G401 (cell line): ENCODE measurements at regions not wholly inside any gene's neighbourhood (a gene's known extent, or its start where the extent isn't known, plus 50 kb on each side); places are given as distances from the start of the nearest gene placed in this dataset.
A peak's percentile ranks its signal among the peaks of the same experiment; 100 is the strongest.

Experiments
- DNase-seq: peaks from one replicate; pipeline ENCODE4 v3.0.0-alpha.2; 2015; ENCODE audit warnings: low spot score
- in situ Hi-C: cut with HindIII; loops from 2 replicates; pipeline ENCODE4 v1.10.0; 2016; ENCODE audit warnings: low sequenced_read_pairs, mixed read lengths

DNA sequence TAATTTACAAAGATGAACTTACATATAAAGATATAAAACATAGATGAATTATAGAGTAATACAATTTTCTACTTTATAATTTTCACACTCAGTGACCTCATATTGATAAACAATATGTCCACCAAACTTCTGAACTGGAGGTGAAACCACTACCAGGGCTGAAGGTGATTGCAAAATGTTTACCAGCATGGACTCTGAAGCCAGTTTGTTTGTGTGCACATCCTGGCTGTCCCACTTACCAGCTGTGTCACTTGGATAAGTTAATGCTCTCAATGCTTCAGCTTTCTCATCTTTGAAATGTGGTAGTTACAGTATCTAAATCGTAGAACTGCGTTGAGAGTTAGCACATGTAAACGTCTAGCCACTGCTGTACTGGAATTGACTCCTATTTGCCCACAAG is 392.6 kb downstream of the HNRNPD start:
- in situ Hi-C loops = no loop called here
- DNase-seq = no peak

DNA sequence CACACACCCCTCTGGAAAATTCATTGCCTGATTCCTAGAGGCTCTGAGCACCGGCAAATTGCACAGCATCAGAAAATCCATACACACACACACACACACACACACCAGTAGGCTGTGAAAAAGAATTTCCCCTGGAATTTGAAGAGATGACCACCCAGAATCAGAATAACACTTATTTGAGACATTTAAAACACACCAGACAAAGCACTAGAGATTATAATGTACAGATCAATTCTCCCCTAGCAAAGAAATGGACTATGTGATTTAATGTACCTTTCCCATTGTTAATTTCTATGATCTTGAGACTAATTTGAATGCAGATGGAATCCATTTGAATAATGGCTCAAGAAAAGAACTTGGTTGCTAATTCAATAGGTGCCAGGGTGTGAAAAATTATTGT is 399.3 kb downstream of the HNRNPD start:
- no peak for DNase-seq
- in situ Hi-C loops = no loop called here

DNA sequence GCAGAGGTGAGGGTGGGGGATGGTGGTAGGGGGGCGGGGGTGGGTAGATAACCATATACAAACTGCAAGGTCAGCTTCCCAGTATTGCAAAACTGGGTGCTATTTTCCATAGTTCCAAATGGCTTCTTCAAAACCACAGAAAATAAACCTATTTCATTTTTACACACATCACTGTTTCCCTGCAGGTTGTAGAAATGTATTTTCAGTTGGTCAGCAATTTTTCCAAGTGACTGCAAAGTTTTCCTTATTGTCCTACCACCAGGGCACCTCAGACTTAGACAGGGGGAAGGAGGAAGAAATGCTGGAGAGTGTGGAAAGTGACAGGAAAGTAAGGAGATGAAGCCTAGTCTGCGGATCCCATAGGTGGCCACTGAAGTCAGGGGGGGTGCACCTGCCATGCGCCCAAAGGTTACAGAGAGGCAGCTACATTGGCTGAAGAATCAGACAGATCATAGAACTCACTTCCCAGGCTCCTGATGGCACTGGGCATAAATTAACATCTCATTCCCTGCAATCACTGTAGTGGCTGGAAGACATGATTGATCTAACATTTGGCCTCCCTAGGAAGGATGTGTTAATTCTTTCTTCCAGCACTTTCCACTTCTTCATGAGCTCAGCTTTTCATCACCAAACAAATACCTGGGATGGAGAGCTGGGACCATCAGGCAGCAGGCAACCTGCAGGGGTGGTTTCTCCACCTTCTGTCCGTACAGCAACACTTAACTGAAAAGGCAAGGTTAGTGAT is 402.0 kb downstream of the HNRNPD start:
- in situ Hi-C loops = no loop called here

DNA sequence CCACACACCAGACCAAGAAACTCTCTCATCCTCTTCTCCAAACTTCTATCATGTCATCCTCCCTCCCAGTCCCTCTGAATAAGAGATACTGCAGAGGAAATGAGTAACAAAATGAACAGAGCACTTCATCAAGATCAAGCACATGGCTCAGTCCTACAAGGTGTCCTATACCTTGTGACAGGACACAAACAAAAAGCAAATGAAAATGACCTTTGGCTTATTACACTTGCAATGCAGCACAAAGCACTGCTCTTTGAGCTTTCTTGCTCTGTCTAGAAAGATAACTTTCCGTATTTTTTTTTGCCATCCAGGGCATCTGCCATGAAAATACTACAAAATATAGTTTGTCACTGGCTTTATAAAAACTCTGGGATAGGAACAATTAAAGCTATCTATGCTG is 402.7 kb downstream of the HNRNPD start:
- in situ Hi-C loops = no loop called here
- DNase-seq = no peak

More for the DNA sequence above, 402.0 kb downstream of the HNRNPD start:
- DNase-seq = no peak

DNA sequence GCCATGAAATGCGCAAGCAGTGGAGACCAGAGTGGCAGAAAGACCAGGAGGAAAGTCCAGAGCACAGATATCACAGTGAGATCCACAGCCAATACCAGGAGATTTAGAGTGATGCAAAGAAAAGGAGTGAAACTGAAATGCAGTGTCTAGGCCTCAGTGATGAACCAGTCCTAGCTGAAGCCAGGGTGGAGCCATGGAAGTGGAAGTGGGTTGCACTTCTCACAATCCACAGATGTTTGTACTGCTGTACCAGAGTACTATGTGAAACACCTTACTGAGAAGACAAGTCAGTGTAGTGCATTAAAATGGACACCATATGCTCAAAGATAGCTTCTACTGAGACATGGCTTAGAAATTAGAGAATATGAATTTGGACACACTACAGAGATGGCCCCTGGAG is 403.3 kb downstream of the HNRNPD start:
- in situ Hi-C loops = no loop called here
- no peak for DNase-seq

DNA sequence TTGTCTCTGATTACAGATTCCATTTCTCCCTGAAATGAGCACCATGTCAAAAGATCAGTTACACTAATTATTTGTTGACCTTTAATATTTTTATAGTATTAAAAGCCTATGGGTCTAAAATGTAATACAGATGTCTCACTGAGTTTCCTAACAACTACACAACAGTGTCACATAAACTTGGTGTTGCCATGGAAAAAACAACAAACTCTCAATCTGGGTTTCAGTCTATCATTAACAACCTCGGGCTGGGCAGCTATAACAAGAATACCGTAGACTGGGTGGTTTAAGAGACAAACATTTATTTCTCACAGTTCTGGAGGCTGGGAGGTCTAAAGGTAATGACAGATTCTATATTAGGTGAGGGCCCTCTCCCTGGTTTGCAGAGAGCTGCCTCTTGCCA is 407.1 kb downstream of the HNRNPD start:
- no peak for DNase-seq
- in situ Hi-C loops = no loop called here

DNA sequence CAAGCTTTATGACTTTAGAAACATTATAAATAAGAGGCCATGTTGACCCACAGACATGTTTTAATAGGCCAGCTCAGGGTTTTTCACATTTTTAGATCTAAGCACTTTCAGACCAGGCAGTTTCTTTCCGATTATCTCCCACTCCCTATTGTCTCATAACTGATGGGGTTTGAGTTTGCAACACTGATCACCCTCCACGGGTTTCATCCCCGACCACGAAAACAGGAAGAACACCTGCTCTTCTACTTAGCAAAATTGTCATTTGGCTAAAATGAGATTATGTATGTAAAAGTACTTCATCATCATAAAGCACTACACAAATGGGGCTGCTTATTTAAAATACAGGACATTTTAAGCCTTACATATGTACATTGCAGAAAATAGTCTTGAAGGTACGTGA is 407.9 kb downstream of the HNRNPD start:
- in situ Hi-C loops = no loop called here
- no peak for DNase-seq

DNA sequence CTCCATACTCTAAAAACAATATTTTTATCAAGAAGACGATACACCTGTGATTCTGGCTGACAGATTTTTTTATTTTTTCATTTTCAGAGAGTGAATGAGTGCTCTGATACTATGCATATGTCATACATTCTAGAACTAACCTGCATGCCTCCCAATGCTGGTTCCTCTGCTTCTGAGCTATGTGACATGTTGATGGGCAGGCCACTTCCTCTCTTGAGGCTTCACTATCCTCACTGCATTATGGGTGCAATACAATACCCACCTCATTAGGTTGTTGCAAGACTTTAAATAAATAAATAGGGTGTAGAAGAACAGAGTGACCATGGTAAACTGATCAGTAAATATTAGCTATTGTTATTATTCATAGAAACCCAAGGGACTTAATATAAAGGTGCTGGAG is 408.3 kb downstream of the HNRNPD start:
- DNase-seq = no peak
- in situ Hi-C loops = no loop called here

DNA sequence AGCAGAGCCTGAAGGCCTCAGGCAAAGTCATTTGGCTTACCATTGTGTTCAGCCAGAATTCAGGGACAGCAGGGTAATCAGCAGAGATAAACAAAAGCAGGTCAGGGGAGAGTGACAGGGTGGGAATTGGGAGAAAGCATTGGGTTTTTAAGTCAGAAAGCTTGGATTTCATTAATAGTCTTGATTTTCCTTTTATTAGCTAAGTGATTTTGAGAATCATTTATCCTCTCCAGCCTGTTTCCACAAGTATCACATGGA is 410.1 kb downstream of the HNRNPD start:
- DNase-seq = peak; percentile 21
- in situ Hi-C loops = no loop called here

DNA sequence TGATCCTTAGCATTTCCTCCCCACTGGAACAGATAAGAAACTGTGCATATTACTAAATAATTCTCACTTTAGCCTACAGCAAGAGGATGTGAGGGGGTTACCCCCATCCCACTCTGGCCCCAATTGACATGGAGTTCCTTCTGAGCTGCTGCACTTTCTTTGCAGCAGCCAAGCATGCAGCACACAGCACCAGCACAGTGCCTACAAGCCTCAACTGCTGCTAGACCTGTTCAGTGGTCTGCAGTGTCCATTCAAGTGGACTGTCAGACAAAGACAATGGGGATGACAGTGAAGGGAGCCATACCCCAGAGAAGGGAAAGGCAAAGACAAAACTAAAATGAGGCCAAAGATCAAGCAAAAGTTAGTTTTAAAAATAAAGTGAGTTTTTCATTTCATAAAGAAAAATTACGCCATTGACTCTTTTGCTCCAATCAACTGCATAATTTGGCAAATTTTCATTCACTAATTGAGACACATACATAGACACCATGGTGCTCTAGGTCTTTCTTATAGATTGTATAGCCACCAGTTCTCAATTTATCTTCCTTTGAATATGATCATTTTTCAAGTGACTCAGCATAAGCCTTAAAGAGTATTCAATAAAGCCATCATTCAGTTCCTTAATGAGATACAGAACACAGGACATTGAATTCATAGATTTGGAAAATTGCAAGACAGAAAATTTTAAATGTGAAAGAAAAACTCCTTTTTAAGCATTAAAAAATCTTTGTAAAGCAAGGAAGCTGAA is 410.6 kb downstream of the HNRNPD start:
- in situ Hi-C loops = no loop called here

DNA sequence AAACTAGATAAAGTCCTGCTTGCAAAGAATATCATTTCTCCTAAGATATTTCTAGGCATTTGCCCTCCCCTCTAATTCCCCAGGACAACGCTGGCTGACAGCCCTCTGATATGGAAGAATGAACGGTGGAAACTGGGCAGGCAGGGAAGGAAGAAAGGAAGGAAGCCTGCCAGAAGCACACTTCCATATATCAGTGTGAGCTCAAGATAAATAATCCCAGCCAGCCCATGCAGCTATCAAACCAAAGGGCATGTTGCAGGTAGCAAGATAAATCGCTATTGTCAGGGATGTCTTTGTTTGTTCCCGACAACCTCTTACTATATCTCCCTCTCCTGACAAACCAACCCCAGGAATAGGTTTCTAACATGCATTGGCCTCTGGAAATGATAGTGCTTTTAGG is 412.8 kb downstream of the HNRNPD start:
- in situ Hi-C loops = no loop called here
- no peak for DNase-seq

More for the DNA sequence above, 410.6 kb downstream of the HNRNPD start:
- no peak for DNase-seq

DNA sequence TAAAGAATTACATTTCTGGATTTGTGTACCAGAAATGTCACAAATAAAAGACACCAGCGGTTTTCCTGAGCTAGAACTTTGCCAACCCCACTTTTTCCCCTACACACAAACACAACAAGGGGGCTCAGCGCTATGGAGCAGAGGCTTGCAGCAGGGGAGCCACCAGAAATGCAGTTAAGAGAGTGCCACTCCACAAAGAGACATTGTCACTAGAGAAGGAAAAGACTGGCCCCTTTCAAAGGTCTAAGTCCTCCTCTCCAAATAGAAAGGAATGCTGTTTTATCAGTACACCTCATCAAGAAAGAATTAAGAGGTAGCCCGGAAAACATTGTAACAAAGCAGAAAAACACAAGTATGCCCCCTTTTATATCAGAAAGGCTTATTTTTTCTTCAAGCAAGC is 419.5 kb downstream of the HNRNPD start:
- no peak for DNase-seq
- in situ Hi-C loops = no loop called here

DNA sequence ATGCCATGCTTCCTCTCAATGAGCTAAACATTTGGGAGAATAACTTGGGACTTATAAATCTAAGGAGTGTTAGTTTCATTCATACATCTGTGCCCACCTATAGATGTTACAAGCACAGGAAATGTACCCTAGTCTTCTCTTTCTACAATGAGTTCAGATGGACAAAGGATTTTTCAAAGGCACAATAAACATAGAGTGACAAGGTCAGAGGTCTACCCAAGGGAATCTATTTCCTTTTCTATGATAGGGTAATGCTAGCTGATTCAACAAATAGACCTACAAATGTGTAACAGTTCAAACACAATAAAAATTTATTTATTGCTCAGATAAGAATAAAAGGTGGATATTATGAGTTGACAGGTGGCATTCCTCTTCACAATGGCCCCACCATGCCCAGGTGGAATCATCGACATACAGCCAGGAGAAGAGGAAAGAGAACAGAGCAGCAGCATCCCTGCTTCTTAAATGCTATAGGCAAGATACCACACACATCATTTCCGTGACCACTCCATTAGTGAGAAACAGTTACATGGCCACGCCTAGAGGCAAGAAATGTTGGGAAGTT is 421.8 kb downstream of the HNRNPD start:
- in situ Hi-C loops = no loop called here
- no peak for DNase-seq

DNA sequence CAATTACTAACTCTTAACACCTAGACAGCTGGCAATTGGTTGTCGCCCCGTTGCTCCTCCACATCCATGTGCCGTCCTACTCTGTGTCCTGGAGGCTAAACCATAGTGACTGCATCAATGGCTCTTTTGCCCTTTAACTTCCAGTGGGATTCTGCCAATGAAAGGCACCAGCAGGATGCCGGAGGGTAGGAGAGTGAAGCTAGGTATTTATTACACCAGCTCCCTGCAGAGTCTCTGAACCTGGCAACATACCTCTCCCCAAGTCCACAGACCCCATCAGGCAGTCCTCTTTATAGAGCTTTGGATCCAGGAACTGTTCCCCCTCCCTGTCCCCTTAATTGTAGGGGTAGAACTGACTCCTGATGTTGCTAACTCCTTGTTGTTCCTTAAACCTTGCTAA is 426.8 kb downstream of the HNRNPD start:
- DNase-seq = no peak

DNA sequence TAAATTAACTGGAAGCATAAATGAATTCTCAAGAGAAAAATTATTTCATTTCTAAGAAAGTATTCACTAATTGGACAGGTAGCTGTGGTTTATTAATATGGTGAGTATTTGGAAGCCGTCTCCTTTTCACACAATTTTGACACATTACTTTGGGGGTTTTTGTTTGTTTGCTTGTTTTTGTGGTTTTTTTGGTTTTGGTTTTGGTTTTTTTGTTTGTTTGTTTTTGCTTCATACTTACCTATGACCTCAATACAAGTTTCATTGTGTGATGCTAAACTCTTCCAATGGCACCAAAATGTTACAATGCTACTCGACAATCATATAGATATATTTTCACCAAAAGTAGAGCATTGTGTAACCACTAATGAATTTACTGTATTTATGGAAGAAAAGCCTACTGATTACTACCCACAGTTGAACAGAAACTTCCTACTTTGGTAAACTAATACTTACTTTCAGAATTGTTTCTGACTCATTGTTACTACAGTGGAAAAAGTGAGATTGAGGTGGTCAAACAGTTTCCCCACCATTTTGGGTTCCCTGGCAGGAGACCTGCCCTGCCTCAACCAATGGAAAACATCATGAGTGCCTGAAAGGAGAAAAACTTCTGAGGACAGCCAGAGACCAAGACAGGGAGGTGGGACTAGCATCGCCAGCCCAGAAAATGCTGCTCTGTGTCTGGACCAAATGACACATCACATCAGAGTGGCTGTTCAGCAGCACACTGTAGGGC is 443.1 kb downstream of the HNRNPD start:
- in situ Hi-C loops = no loop called here

More for the DNA sequence above, 426.8 kb downstream of the HNRNPD start:
- in situ Hi-C loops = no loop called here

DNA sequence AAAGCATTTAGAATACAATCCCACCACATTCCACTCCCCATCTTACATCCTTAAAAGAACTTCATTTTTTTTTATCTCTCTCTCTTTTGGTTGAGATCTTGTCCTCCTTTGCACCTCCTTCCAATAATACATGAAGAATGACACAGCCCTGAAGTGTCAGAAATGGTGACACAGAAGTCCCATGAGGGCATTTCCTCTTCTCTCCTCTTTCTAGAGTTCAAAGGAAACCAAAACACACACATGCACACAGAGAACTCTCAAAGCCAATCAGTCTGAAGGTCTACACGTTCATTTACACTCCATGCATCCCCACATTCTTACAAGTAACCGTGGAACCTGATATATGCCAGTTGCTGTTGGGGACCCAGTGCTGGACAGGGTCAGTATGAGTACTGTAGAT is 450.7 kb downstream of the HNRNPD start:
- no peak for DNase-seq
- in situ Hi-C loops = no loop called here

More for the DNA sequence above, 443.1 kb downstream of the HNRNPD start:
- DNase-seq = no peak

DNA sequence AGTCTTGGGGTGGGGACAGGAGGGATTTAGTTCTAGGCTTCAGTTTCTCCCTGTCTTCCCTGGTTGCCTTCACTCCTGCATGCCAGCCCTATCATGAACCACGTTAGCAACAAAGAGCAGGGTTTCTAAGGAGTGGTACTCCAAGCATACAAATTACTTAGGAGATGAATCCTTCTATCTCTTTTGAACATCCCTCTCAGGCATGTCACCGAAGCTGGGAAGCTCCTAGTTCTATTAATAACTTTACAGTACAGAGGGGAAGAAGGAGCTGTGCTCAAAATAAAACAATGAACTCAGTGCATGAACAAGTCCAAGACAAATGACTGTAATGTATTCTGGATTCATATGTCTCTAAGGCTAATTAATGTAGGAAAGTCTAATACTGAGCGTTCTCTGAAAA is 450.6 kb upstream of the RASGEF1B start:
- in situ Hi-C loops = no loop called here
- DNase-seq = no peak

DNA sequence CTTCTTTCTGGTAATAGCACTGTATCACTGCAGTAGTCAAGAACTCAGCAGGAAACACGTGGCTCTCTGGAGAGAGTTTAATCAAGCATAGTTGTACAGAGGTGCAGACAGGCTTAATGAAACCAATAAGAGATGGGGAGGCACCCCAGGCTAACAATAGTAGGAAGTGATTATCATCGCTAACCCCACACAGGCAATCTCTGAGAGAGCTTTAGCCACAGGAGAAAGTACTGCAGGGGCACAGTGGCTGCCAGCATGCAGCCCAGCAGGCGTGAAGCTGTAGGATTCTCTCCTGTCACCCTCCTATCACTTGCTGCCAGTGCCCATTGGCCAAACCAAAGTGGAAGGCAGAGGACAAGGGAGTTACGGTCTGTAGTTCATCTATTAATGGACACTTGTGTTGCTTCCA is 450.0 kb upstream of the RASGEF1B start:
- in situ Hi-C loops = no loop called here
- DNase-seq = no peak

DNA sequence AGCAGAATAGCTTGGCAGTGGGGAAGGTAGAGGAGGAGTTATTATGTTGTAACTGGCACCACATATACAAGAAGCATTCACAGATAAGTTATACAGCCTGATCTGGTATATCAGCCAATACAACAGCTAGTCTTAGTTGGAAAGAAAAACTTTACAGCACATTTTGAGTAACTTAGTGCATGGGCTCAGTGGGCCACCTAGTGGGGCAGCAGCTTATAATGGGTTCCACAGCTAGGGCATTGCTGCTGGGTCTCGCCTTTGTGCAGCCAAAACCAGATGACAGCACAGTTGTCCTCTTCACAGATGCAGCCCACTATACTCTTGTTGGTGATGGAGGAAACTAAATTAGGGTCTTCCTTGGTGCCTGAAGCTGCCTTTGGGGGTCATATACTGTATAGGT is 448.1 kb upstream of the RASGEF1B start:
- in situ Hi-C loops = no loop called here
- DNase-seq = no peak

DNA sequence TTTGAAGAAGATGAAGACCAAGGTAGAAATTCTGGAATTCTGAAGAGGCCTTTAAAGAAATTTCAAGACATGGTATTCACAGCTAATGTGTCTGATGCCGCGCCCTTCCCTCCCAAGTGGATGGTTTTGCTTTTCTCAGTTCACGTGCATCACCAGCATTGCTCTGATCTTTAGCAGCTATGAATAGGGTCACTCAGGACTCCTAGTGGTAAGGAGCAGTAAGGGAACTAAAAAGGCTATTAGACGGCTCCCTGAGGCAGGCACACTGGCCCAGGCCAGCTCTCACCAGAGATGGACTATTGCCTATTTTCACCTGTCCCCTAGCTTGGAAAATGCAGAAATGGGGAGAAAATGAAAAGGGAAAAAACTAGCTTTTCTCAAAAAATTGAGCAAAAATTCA is 447.5 kb upstream of the RASGEF1B start:
- peak; percentile 20 for DNase-seq
- in situ Hi-C loops = no loop called here
